GM12878 (cell line): ENCODE measurements at regions not wholly inside any gene's neighbourhood (a gene's known extent, or its start where the extent isn't known, plus 50 kb on each side); places are given as distances from the start of the nearest gene placed in this dataset.

ENCODE experiments used
- CEBPB ChIP-seq, 2 experiments: fragments of 150-350 bp in 1 of 2; IDR thresholded peaks; 2 replicates each; pipeline ENCODE4 v1.6.1; 2012 to 2014; ENCODE audit warnings: low read depth in 2 of 2, low read length in 2 of 2, borderline replicate concordance in 1 of 2, inconsistent platforms in 1 of 2
- CTCF ChIP-seq, 3 experiments: IDR thresholded peaks in 2 of 3; conservative IDR thresholded peaks in 1 of 3; 2 replicates each; pipeline ENCODE4 v1.5.1; 2011; ENCODE audit warnings: low read depth in 3 of 3, low read length in 3 of 3, mild to moderate bottlenecking in 3 of 3, control low read depth in 2 of 3, moderate library complexity in 2 of 3, inconsistent platforms in 1 of 3, mixed read lengths in 1 of 3; ENCODE audit not compliant: control insufficient read depth in 2 of 3, insufficient read depth in 1 of 3; ENCODE audit errors: extremely low read depth in 1 of 3
- E2F4 ChIP-seq: IDR thresholded peaks from 2 replicates; pipeline ENCODE4 v1.6.1; 2012; ENCODE audit warnings: low read depth, low read length, improper control_type of control experiment
- ESRRA ChIP-seq: IDR thresholded peaks from 2 replicates; pipeline ENCODE4 v1.6.1; 2012; ENCODE audit warnings: mild to moderate bottlenecking, low read length, improper control_type of control experiment
- EZH2 ChIP-seq: IDR thresholded peaks from 2 replicates; pipeline ENCODE4 v1.6.1; 2012; ENCODE audit warnings: low read depth, mild to moderate bottlenecking, control low read depth, inconsistent platforms, low read length, borderline replicate concordance; ENCODE audit not compliant: control insufficient read depth
- HDAC6 ChIP-seq: fragments of 200-600 bp; sonication (generic); IDR thresholded peaks from one replicate; pipeline ENCODE4 v1.8.0; 2017; ENCODE audit warnings: antibody characterized with exemption; ENCODE audit not compliant: unreplicated experiment
- JUNB ChIP-seq: IDR thresholded peaks from 2 replicates; pipeline ENCODE4 v1.6.1; 2016; ENCODE audit warnings: antibody characterized with exemption, mild to moderate bottlenecking
- PAX8 ChIP-seq: fragments of 450-650 bp; IDR thresholded peaks from 2 replicates; pipeline ENCODE4 v1.6.1; 2017; ENCODE audit warnings: mild to moderate bottlenecking, moderate library complexity
- POLR2A ChIP-seq: IDR thresholded peaks from 2 replicates; pipeline ENCODE4 v1.6.1; 2011; ENCODE audit warnings: low read depth, mild to moderate bottlenecking, low read length
- POLR2AphosphoS5 ChIP-seq: IDR thresholded peaks from 2 replicates; pipeline ENCODE4 v1.6.1; 2011; ENCODE audit warnings: mild to moderate bottlenecking, low read length, inconsistent platforms
- SREBF2 ChIP-seq: IDR thresholded peaks from 2 replicates; pipeline ENCODE4 v1.6.1; 2012; ENCODE audit warnings: mild to moderate bottlenecking, low read length

GRCh38 chr3:126259411-126260391, 79.3 kb upstream of the ALDH1L1 start:
- TF ChIP-seq JUNB, result no peak
- no peak for TF ChIP-seq HDAC6
- TF ChIP-seq SREBF2, result no peak
- TF ChIP-seq PAX8, result no peak
- peak; percentile 4 to 33 (median 13); a peak in 2 of 6 replicates for TF ChIP-seq CTCF (IDR thresholded peaks at IDR 0.05 in 2 of 3, conservative IDR thresholded peaks at IDR 0.05 in 1 of 3; ENCODE audit: control insufficient read depth in 2 of 3, extremely low read depth in 1 of 3, insufficient read depth in 1 of 3, low read depth in 3 of 3, low read length in 3 of 3)
- TF ChIP-seq CEBPB (IDR thresholded peaks at IDR 0.05; ENCODE audit: borderline replicate concordance in 1 of 2, low read depth in 2 of 2, low read length in 2 of 2), result no peak
- no peak for TF ChIP-seq POLR2AphosphoS5
- TF ChIP-seq ESRRA, result no peak
- TF ChIP-seq POLR2A, result no peak
- TF ChIP-seq EZH2, result no peak
- TF ChIP-seq E2F4, result no peak
